ENCODE measurements at regions not wholly inside any gene's neighbourhood (a gene's known extent, or its start where the extent isn't known, plus 50 kb on each side); places are given as distances from the start of the nearest gene placed in this dataset.
A peak's percentile ranks its signal among the peaks of the same experiment; 100 is the strongest.

DNA sequence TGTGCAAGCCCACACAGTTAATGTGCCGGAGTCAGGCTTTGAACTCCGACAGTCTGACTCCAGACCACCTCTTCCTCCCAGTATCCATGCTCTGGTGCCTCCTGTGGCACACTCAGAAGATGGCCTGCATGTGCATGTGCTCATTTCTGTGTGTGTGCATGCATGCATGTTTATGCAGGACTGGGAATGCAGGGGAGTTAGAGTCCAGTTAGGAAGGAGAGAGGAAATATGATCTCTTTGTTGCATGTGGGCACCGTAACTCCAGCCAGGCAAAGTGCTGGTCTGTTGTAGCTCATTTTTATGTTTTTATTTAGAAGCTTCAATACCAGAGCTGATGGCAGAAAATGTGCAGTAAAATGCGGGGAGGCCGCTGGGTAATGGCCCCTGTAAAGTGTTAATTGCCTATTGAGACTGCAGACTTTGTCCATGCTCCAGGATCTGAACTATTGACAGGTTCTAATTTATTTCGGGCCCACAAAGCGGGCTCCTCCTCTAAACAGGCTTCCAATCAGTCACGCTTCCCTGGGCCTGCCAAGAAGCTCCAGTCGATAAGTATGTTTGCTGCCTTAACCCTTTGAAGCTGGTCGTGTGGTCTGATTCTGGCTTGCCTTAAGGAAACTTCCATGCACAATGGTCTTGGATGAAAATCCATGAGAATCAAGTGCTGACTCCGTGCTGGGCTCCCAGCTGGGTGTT, 248.3 kb downstream of the DHX35 start:
- no peaks in the 10 kb centered on the region for H3K9me3 ChIP-seq
- H3K4me3 ChIP-seq, result no peak overlapping the region
- 34 to 49% (median 39%) methylated on average over 11 of the region's 11 CpGs for WGBS, 5 donors
- DNase-seq, result peak in 1 of 2 donors; percentile 49
- no peaks in the 10 kb centered on the region for H3K36me3 ChIP-seq
- H3K4me1 ChIP-seq, result peaks cover 0 to 15% (median 6%) of the 10 kb centered on the region in 4 donors
- intact Hi-C loops (cut with DNase I; ENCODE audit: low total_unique reads), result no loop called here
- no peak overlapping the region for H3K27ac ChIP-seq
- no peaks in the 10 kb centered on the region for H3K27me3 ChIP-seq
- TF ChIP-seq CTCF (IDR thresholded peaks at IDR 0.05) (no peak), POLR2A (IDR thresholded peaks at IDR 0.05) (no peak), POLR2AphosphoS5 (IDR thresholded peaks at IDR 0.05) (no peak), EP300 (IDR thresholded peaks at IDR 0.05) (no peak)

DNA sequence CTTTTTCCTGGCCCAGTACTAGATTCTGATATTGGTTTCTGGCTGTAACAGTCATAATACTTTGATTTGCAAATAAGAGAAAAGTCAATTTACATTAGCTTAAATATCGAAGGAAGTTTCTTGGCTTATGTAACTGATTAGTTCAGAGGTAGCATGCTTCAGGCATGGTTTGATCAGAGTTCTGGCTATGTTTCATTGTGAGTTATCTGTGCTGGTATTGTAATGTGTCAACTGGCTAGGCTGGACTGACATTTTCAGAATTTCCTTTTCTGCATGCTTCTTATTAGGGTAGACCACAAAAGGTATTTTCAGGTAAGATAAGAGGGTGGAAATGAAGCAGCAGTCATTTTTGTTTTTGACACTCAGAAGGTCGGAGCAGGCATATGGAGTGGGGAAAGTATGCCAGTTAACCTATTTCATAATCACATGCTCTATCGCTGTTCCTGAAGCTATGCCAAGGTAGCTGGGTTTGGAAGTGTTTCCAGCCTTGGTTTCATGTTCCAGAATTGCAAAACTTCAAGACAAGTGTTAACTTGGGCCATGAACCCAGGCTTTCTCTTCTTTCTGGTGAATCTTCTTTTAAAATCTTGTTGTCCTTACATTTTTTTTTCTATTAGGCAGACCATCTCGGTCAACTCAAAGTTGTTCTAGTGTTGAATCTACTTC, 244.9 kb downstream of the DHX35 start:
- Histone ChIP-seq H3K9me3 (peaks cover 0 to 14% (median 13%) of the 10 kb centered on the region in 4 donors), H3K27ac (peak overlapping the region in 1 of 5 donors; percentile 9), H3K4me1 (peaks cover 0 to 15% (median 6%) of the 10 kb centered on the region in 4 donors), H3K4me3 (no peak overlapping the region), H3K27me3 (no peaks in the 10 kb centered on the region), H3K36me3 (no peaks in the 10 kb centered on the region)
- peak in 1 of 2 donors; percentile 50 for DNase-seq
- TF ChIP-seq CTCF (IDR thresholded peaks at IDR 0.05), result no peak
- TF ChIP-seq EP300 (IDR thresholded peaks at IDR 0.05), result no peak
- no peak for TF ChIP-seq POLR2AphosphoS5 (IDR thresholded peaks at IDR 0.05)
- TF ChIP-seq POLR2A (IDR thresholded peaks at IDR 0.05), result no peak
- WGBS, 5 donors, result 37 to 61% (median 38%) methylated on average over 4 of the region's 4 CpGs
- intact Hi-C loops (cut with DNase I; ENCODE audit: low total_unique reads), result no loop called here

- Histone ChIP-seq H3K4me3 (no peak overlapping the region), H3K36me3 (no peaks in the 10 kb centered on the region)
- WGBS, 5 donors, result 44 to 53% (median 46%) methylated on average over 8 of the region's 8 CpGs
Observed at GRCh38 chr20:39195582-39196021, 233.5 kb downstream of the DHX35 start.

GRCh38 chr20:39190666-39191570, 228.8 kb downstream of the DHX35 start:
- Histone ChIP-seq H3K4me3 (no peak overlapping the region), H3K27ac (no peak overlapping the region), H3K4me1 (no peaks in the 10 kb centered on the region), H3K9me3 (peaks cover 0 to 2% (median under 1%) of the 10 kb centered on the region in 4 donors), H3K36me3 (no peaks in the 10 kb centered on the region), H3K27me3 (peaks cover 0 to 5% (median 0%) of the 10 kb centered on the region in 3 donors)
- 66 to 100% (median 85%) methylated on average over 2 to 12 of the region's 12 CpGs for WGBS, 5 donors
- peak in 1 of 2 donors; percentile 30 for DNase-seq
- TF ChIP-seq EP300 (IDR thresholded peaks at IDR 0.05) (no peak), POLR2AphosphoS5 (IDR thresholded peaks at IDR 0.05) (peak in 1 of 3 donors; percentile 38), POLR2A (IDR thresholded peaks at IDR 0.05) (no peak), CTCF (IDR thresholded peaks at IDR 0.05) (no peak)
- intact Hi-C loops (cut with DNase I; ENCODE audit: low total_unique reads), result no loop called here

More at GRCh38 chr20:39195582-39196021, 233.5 kb downstream of the DHX35 start:
- peaks cover 0 to 9% (median 0%) of the 10 kb centered on the region in 4 donors for H3K9me3 ChIP-seq
- no peak overlapping the region for H3K27ac ChIP-seq
- intact Hi-C loops (cut with DNase I; ENCODE audit: low total_unique reads), result no loop called here
- peaks cover 0 to 5% (median 0%) of the 10 kb centered on the region in 3 donors for H3K27me3 ChIP-seq
- TF ChIP-seq EP300 (IDR thresholded peaks at IDR 0.05), result no peak
- peak in 1 of 2 donors; percentile 47 for DNase-seq
- H3K4me1 ChIP-seq, result no peaks in the 10 kb centered on the region

Data from stomach (tissue), 8 donors.